OCI-M2 (cell line): ENCODE measurements at regions not wholly inside any gene's neighbourhood (a gene's known extent, or its start where the extent isn't known, plus 50 kb on each side); places are given as distances from the start of the nearest gene placed in this dataset.

Experiments
- DNase-seq: peaks from one replicate; lab custom pipeline; 2025; ENCODE audit not compliant: unreplicated experiment; lab: John Stamatoyannopoulos, UW

- DNase-seq: no peak
Observed at GRCh38 chr9:21561502-21561901, 79.4 kb upstream of the IFNE start.

- no peak for DNase-seq
Observed at GRCh38 chr9:21564175-21564574, 82.1 kb upstream of the IFNE start.

GRCh38 chr9:21565155-21565554 lies 83.0 kb upstream of the IFNE start:
- DNase-seq: no peak

GRCh38 chr9:21567926-21568325 lies 85.8 kb upstream of the IFNE start:
- no peak for DNase-seq

GRCh38 chr9:21568484-21568883 lies 86.4 kb upstream of the IFNE start:
- DNase-seq: no peak

GRCh38 chr9:21569721-21570120 lies 87.6 kb upstream of the IFNE start:
- no peak for DNase-seq

GRCh38 chr9:21570643-21571275 lies 88.6 kb upstream of the IFNE start:
- no peak for DNase-seq

- no peak for DNase-seq
Observed at GRCh38 chr9:21574261-21574660, 92.1 kb upstream of the IFNE start.

- no peak for DNase-seq
Observed at GRCh38 chr9:21576331-21577189, 94.4 kb upstream of the IFNE start.

- no peak for DNase-seq
Observed at GRCh38 chr9:21579247-21579671, 97.1 kb upstream of the IFNE start.

- DNase-seq: no peak
Observed at GRCh38 chr9:21579743-21580142, 97.6 kb upstream of the IFNE start.

GRCh38 chr9:21580636-21581378 lies 98.7 kb upstream of the IFNE start:
- no peak for DNase-seq

- DNase-seq: no peak
Observed at GRCh38 chr9:21583628-21584377, 101.7 kb upstream of the IFNE start.

GRCh38 chr9:21584890-21585289 lies 102.8 kb upstream of the IFNE start:
- DNase-seq: no peak

- no peak for DNase-seq
Observed at GRCh38 chr9:21585756-21586752, 103.9 kb upstream of the IFNE start.

GRCh38 chr9:21589344-21590056 lies 107.4 kb upstream of the IFNE start:
- DNase-seq: no peak

- no peak for DNase-seq
Observed at GRCh38 chr9:21590058-21590996, 108.2 kb upstream of the IFNE start.
